HG03354 (cell line): ENCODE measurements at regions not wholly inside any gene's neighbourhood (a gene's known extent, or its start where the extent isn't known, plus 50 kb on each side); places are given as distances from the start of the nearest gene placed in this dataset.

Experiments used
- ATAC-seq: cut with Tn5 transposase; IDR thresholded peaks from one replicate; pipeline ENCODE4 v1.9.1; 2021; ENCODE audit warnings: mild to moderate bottlenecking; ENCODE audit not compliant: unreplicated experiment, poor library complexity, severe bottlenecking

GRCh38 chr12:131347345-131347714, 363.6 kb upstream of the SFSWAP start:
- no peak for ATAC-seq

DNA sequence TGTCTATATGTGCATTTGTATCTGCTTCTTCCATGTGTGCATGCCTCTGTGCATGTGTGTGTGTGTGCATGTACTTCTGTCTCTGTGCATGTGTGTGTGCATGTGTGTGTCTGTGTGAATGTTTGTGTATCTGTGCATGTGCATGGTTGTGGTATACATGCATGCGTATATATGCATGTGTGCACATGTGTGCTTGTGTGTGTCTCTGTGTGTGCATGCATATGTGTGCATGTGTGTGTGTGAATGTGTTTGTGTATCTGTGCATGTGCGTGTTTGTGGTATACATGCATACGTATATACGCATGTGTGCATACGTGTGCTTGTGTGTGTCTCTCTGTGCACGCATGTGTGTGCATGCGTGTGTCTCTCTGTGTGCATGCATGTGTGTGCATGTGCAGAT, 363.2 kb upstream of the SFSWAP start:
- no peak for ATAC-seq

DNA sequence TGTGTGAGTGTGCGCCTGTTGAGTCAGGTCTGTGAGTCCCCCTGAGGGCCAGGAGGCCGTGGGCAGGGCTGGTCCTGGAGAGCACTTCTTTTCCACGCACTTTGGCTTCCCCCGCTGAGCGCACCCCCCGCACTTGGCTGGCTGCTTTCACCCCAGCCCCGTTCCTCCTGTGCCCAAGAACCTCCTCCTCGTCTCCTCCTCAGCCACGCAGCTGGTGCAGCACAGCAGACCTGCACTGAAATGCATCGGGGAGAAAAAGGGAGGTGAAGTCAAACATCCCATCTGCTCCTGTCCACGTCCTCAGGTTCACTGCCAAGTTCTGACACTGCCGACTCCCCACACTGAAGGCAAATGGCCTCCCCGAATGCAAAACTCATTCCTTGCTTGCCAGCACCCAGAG, 362.7 kb upstream of the SFSWAP start:
- ATAC-seq = no peak

DNA sequence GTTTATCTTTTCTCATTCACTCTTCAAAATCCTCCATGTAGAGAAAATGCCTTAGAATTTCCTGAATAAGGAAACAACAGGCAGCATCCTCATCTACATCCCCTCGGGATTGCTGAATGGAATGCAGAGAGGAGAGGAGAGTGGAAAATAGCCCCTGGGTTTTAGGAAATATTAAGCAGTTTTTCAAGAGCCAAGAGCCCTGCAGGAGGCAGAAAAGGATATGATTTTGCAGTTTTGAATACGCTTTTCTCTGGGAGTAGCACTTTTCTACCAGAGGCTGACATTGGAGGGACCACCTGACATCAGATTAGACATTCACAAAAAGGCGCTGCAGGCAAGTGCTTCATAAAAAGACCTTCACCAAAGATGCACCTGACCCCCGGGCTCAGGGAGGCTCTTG, 362.2 kb upstream of the SFSWAP start:
- no peak for ATAC-seq

- no peak for ATAC-seq
These were observed 361.3 kb upstream of the SFSWAP start for GRCh38 chr12:131349397-131350127.

DNA sequence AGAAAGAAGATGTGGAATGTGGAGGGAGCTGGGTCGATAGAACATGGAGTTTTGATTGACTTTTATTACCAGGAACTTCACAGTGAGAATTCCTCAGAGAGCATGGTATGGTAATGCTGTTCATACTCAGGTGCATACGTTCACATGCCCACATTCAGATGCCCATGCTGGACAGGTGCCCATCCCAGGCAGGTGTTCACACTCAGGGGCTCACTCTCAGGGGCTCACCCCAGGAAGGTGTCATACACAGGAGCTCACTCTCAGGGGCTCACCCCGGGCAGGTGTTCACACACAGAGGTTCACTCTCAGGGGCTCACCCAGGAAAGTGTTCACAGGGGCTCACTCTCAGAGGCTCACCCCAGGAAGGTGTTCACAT, 360.0 kb upstream of the SFSWAP start:
- no peak for ATAC-seq

DNA sequence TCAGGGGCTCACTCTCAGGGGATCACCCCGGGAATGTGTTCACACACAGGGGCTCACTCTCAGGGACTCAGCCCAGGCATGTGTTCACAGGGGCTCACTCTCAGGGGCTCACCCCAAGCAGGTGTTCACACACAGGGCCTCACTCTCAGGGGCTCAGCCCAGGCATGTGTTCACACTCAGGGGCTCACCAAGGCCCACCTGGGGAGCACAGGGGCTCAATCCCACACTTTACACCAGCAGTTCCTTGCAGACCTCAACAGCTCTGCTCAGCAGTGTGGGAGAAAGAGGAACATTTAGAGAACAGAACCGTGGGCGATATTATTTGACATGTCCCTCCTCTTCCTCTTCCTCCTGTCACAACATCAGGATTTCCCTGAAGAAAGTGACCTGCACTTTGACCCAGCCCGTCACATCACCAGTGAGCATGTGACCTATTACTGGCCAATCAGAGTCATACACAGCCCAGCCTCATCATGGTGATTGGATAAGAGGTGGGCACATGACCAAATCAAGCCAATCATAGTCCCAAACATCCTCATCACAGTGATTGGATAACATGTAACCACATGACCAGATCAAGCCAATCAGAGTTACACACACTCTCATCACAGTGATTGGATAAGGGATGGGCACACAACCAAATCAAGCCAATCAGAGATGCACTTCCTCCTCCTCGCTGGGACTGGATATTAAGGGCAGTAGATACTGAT, 359.4 kb upstream of the SFSWAP start:
- peak; percentile 41 for ATAC-seq

DNA sequence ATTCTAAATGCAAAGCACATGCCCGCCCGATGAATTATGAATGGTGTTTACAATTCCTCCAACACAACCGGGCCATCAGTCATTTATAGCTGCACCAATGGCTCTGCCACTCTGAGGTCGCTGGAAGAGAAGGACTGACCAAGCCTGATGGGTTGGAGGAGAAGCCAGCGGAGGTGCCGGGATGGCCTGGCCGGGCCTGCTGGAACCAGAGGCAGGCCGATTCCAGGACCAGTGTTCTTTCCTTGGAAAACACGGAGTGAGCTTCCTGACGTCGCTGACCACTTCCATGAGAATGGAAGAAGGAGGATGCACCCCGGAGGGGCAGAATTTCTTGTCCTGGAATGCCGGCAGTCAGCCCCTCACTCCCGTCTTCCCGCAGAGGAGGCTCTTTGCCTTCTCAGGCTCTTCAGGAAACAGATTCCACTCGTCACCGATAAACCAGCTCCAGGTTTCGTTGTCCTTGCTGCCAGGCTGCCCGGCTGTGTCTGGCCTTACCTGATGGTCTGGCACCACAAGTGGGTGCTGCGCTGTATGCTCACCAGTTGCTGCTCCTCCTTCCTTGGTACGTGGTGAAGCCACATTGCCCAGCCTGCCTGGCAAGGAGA, 358.5 kb upstream of the SFSWAP start:
- no peak for ATAC-seq

DNA sequence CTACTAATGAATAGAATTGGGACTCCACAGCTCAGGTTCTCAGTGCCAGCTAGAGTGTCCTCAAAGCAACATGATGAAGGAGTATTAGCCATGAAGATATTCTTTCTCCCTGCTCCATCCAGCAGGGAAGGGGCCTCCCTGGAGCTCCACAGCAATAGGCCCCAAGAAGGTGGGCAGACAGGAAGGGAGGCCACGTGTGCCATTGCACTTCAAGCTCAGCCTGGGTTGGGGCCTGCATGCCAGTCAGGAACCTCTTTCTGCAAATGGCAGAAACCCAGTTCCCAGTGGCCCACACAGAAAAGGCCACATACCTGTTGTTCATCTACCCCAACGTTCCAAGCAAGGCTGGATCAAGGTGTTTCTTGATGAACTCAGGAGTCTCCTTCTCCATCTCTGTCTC, 357.5 kb upstream of the SFSWAP start:
- no peak for ATAC-seq

GRCh38 chr12:131353826-131354225, 357.1 kb upstream of the SFSWAP start:
- ATAC-seq = no peak

GRCh38 chr12:131355361-131356245, 355.3 kb upstream of the SFSWAP start:
- ATAC-seq = no peak

- no peak for ATAC-seq
These were observed 354.3 kb upstream of the SFSWAP start for GRCh38 chr12:131356485-131357184.

GRCh38 chr12:131357185-131357747, 353.6 kb upstream of the SFSWAP start:
- no peak for ATAC-seq

GRCh38 chr12:131357920-131358319, 353.0 kb upstream of the SFSWAP start:
- no peak for ATAC-seq

DNA sequence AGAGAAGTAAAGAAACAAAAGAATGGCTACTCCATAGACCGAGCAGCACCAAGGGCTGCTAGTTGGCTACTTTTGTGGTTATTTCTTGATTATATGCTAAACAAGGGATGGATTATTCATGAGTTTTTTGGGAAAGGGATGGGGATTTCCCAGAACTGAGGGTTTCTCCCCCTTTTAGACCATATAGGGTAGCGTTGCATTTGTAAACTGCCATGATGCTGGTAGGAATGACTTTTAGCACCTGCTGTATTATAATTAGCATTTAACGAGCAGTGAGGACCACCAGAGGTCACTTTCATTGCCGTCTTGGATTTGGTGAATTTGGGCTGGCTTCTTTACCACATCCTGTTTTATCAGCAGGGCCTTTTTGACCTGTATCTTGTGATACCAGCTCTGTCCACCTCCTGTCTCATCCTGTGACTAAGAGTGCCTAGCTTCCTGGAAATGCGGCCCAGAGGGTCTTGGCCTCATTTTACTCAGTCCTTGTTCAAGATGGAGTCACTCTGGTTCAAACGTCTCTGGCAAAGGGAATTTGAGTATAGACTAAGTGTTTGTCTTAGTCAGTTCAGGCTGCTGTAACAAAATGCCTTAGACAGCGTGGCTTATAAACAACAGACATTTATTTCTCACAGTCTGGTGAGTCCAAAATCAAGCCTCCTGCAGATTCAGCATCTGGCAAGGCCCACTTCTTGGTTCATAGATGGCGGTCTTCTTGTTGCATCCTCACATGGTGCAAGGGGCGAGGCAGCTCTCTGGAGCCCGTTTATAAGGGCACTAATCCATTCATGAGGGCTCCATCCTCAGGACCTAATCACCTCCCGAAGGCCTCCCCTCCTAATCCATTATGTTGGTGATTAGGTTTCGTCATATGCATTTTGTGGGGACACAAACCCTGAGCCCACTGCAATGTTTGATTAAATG, 348.3 kb upstream of the SFSWAP start:
- ATAC-seq = no peak

- ATAC-seq = no peak
These were observed 347.5 kb upstream of the SFSWAP start for GRCh38 chr12:131363393-131363792.

DNA sequence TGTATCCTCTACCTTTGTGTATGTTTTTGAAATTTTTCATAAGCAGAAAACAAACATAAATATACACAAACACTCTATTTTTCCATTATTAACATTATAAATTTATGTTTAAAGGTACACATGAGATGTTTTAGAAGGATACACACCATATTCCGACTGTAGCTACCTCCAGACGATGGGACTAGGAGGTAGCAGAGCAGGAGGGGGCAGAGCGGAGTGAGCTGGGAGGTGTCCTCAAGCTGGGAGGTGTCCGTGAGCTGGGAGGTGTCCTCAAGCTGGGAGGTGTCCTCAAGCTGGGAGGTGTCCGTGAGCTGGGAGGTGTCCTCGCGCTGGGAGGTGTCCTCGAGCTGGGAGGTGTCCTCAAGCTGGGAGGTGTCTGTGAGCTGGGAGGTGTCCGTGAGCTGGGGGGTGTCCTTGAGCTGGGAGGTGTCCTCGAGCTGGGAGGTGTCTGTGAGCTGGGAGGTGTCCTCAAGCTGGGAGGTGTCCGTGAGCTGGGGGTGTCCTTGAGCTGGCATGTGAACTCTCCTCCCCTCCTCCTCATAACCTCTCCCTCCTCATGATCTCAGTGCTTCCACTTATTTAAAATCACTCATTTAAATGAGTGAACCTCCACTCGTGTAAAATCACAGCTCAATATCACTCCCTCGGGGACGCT, 346.9 kb upstream of the SFSWAP start:
- ATAC-seq = no peak
